GM23338 (cell line): ENCODE measurements at regions not wholly inside any gene's neighbourhood (a gene's known extent, or its start where the extent isn't known, plus 50 kb on each side); places are given as distances from the start of the nearest gene placed in this dataset.

Source experiments
- EZH2phosphoT487 ChIP-seq: fragments of 200-600 bp; sonication (generic); IDR thresholded peaks from one replicate; pipeline ENCODE4 v1.8.1; 2018; ENCODE audit warnings: antibody characterized with exemption; ENCODE audit not compliant: unreplicated experiment
- NANOG ChIP-seq: IDR thresholded peaks from 2 replicates; pipeline ENCODE4 v1.6.1; 2016; ENCODE audit warnings: antibody characterized with exemption, borderline replicate concordance
- TF ChIP-seq, protein P1 (sequence below), 2 experiments: fragments of 200-600 bp in 1 of 2; sonication (generic) in 1 of 2; conservative IDR thresholded peaks; 2 replicates each; pipeline versions ENCODE4 v1.5.1 to v1.6.1; 2016 to 2017; ENCODE audit warnings: antibody characterized with exemption in 2 of 2, low read depth in 2 of 2, mild to moderate bottlenecking in 2 of 2, moderate library complexity in 1 of 2
- TF ChIP-seq, protein P2 (sequence below): IDR thresholded peaks from one replicate; pipeline ENCODE4 v1.6.1; 2018; ENCODE audit warnings: antibody characterized with exemption; ENCODE audit not compliant: unreplicated experiment

DNA sequence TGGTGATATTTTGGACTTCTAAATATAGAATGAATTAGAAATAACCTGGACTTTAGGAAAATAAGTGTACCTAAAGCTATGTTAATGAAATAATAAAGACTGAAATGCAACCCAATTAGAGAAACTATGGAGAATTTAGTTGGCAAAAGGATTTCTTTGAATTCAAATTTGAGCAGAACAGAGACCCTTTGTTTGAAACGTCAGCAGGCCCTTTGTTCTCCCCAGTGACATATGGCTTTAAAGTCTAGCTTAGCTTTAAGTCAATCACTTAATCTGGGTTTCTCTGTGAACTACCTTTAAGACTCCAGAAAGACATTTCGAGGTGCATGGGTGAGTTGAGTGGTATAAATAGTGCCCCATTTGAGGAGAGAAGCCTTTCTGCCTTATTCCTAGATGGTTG, 130.5 kb upstream of the CREB1 start:
- no peak for TF ChIP-seq EZH2phosphoT487
- TF ChIP-seq NANOG: no peak
- TF ChIP-seq, protein P1, sequence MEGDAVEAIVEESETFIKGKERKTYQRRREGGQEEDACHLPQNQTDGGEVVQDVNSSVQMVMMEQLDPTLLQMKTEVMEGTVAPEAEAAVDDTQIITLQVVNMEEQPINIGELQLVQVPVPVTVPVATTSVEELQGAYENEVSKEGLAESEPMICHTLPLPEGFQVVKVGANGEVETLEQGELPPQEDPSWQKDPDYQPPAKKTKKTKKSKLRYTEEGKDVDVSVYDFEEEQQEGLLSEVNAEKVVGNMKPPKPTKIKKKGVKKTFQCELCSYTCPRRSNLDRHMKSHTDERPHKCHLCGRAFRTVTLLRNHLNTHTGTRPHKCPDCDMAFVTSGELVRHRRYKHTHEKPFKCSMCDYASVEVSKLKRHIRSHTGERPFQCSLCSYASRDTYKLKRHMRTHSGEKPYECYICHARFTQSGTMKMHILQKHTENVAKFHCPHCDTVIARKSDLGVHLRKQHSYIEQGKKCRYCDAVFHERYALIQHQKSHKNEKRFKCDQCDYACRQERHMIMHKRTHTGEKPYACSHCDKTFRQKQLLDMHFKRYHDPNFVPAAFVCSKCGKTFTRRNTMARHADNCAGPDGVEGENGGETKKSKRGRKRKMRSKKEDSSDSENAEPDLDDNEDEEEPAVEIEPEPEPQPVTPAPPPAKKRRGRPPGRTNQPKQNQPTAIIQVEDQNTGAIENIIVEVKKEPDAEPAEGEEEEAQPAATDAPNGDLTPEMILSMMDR (conservative IDR thresholded peaks at IDR 0.05; ENCODE audit: low read depth in 2 of 2): no peak
- TF ChIP-seq, protein P2, sequence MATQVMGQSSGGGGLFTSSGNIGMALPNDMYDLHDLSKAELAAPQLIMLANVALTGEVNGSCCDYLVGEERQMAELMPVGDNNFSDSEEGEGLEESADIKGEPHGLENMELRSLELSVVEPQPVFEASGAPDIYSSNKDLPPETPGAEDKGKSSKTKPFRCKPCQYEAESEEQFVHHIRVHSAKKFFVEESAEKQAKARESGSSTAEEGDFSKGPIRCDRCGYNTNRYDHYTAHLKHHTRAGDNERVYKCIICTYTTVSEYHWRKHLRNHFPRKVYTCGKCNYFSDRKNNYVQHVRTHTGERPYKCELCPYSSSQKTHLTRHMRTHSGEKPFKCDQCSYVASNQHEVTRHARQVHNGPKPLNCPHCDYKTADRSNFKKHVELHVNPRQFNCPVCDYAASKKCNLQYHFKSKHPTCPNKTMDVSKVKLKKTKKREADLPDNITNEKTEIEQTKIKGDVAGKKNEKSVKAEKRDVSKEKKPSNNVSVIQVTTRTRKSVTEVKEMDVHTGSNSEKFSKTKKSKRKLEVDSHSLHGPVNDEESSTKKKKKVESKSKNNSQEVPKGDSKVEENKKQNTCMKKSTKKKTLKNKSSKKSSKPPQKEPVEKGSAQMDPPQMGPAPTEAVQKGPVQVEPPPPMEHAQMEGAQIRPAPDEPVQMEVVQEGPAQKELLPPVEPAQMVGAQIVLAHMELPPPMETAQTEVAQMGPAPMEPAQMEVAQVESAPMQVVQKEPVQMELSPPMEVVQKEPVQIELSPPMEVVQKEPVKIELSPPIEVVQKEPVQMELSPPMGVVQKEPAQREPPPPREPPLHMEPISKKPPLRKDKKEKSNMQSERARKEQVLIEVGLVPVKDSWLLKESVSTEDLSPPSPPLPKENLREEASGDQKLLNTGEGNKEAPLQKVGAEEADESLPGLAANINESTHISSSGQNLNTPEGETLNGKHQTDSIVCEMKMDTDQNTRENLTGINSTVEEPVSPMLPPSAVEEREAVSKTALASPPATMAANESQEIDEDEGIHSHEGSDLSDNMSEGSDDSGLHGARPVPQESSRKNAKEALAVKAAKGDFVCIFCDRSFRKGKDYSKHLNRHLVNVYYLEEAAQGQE: no peak
